ENCODE measurements at regions not wholly inside any gene's neighbourhood (a gene's known extent, or its start where the extent isn't known, plus 50 kb on each side); places are given as distances from the start of the nearest gene placed in this dataset.

GRCh38 chr12:47507221-47507620, 198.6 kb downstream of the RPAP3 start:
- H3K9me3 ChIP-seq (ENCODE audit: control insufficient read depth, insufficient read depth, low read depth, low read length) = no peaks in the 10 kb centered on the region
- H3K27ac ChIP-seq (ENCODE audit: extremely low read depth, low read depth, low read length) = no peak overlapping the region
- POLR2A ChIA-PET = no interaction called here
- no peaks in the 10 kb centered on the region for H3K36me3 ChIP-seq (ENCODE audit: control insufficient read depth in 2 of 2, insufficient read depth in 1 of 2, low read length in 2 of 2)
- H3K4me1 ChIP-seq (ENCODE audit: control insufficient read depth, insufficient read depth, low read length) = no peaks in the 10 kb centered on the region
- no peak overlapping the region for H3K4me3 ChIP-seq (ENCODE audit: low read depth, low read length)
- CTCF ChIA-PET = no interaction called here
- TF ChIP-seq MEIS1 (CRISPR knock-in tag; IDR thresholded peaks at IDR 0.05; ENCODE audit: borderline replicate concordance) (no peak), ZNF121 (tag by site-specific recombination; IDR thresholded peaks at IDR 0.05) (no peak), ZSCAN5A (tag by site-specific recombination; IDR thresholded peaks at IDR 0.05) (no peak), ZNF513 (tag by site-specific recombination; IDR thresholded peaks at IDR 0.05) (no peak), ZNF629 (tag by site-specific recombination; IDR thresholded peaks at IDR 0.05) (no peak), ZBTB49 (tag by site-specific recombination; IDR thresholded peaks at IDR 0.05; ENCODE audit: low read depth) (no peak), ZNF658 (tag by site-specific recombination; IDR thresholded peaks at IDR 0.05) (no peak), ZNF391 (tag by site-specific recombination; IDR thresholded peaks at IDR 0.05; ENCODE audit: borderline replicate concordance, low read depth) (no peak), ZNF366 (tag by site-specific recombination; conservative IDR thresholded peaks at IDR 0.05) (no peak), ZNF155 (tag by site-specific recombination; IDR thresholded peaks at IDR 0.05) (no peak), ZBTB1 (tag by site-specific recombination; IDR thresholded peaks at IDR 0.05) (no peak), YY1 (tag by site-specific recombination; IDR thresholded peaks at IDR 0.05) (no peak), ZNF132 (tag by site-specific recombination; IDR thresholded peaks at IDR 0.05; ENCODE audit: borderline replicate concordance) (no peak), MZF1 (tag by site-specific recombination; IDR thresholded peaks at IDR 0.05; ENCODE audit: borderline replicate concordance) (no peak)

GRCh38 chr12:47504775-47505446, 200.9 kb downstream of the RPAP3 start:
- Histone ChIP-seq H3K4me3 (ENCODE audit: low read depth, low read length) (no peak overlapping the region), H3K4me1 (ENCODE audit: control insufficient read depth, insufficient read depth, low read length) (no peaks in the 10 kb centered on the region), H3K36me3 (ENCODE audit: control insufficient read depth in 2 of 2, insufficient read depth in 1 of 2, low read length in 2 of 2) (no peaks in the 10 kb centered on the region), H3K9me3 (ENCODE audit: control insufficient read depth, insufficient read depth, low read depth, low read length) (no peaks in the 10 kb centered on the region), H3K27ac (ENCODE audit: extremely low read depth, low read depth, low read length) (no peak overlapping the region)
- POLR2A ChIA-PET = no interaction called here
- CTCF ChIA-PET = no interaction called here
- TF ChIP-seq ZSCAN5A (tag by site-specific recombination; IDR thresholded peaks at IDR 0.05) (no peak), GFI1B (tag by site-specific recombination; IDR thresholded peaks at IDR 0.05) (no peak), ZNF10 (tag by site-specific recombination; IDR thresholded peaks at IDR 0.05) (no peak), CTCF (tag by site-specific recombination; IDR thresholded peaks at IDR 0.05) (no peak), ZNF391 (tag by site-specific recombination; IDR thresholded peaks at IDR 0.05; ENCODE audit: borderline replicate concordance, low read depth) (no peak), ZNF266 (tag by site-specific recombination; IDR thresholded peaks at IDR 0.05; ENCODE audit: low read depth) (no peak), ZBTB6 (tag by site-specific recombination; IDR thresholded peaks at IDR 0.05) (no peak), SETDB1 (IDR thresholded peaks at IDR 0.05; ENCODE audit: insufficient read length, low read length) (no peak), ELK4 (IDR thresholded peaks at IDR 0.05; ENCODE audit: borderline replicate concordance, low read depth, low read length) (no peak), ZBTB26 (tag by site-specific recombination; optimal IDR thresholded peaks at IDR 0.05) (no peak)
